SU-DHL-6 (cell line): ENCODE measurements at regions not wholly inside any gene's neighbourhood (a gene's known extent, or its start where the extent isn't known, plus 50 kb on each side); places are given as distances from the start of the nearest gene placed in this dataset.

Experiments used
- H2AFZ ChIP-seq: fragments of 200-600 bp; sonication (generic); 2 replicates; pipeline ENCODE4 v1.6.1; 2014; ENCODE audit warnings: low read depth, mild to moderate bottlenecking, moderate library complexity, mixed read lengths, antibody characterized with exemption, low read length; ENCODE audit not compliant: severe bottlenecking
- H3F3A ChIP-seq: fragments of 200-600 bp; shearing (Covaris generic); 2 replicates; pipeline ENCODE4 v1.6.0; 2016; ENCODE audit warnings: antibody characterized with exemption, mild to moderate bottlenecking; ENCODE audit not compliant: insufficient read depth
- H3K27ac ChIP-seq: fragments of 200-600 bp; sonication (generic); 2 replicates; pipeline ENCODE4 v1.5.1; 2016; ENCODE audit warnings: low read depth, mild to moderate bottlenecking, low read length, moderate library complexity, mixed read lengths
- H3K27me3 ChIP-seq: fragments of 200-600 bp; sonication (generic), shearing (Covaris generic); 2 replicates; pipeline ENCODE4 v1.6.0; 2014; ENCODE audit warnings: mild to moderate bottlenecking, low read length
- H3K36me3 ChIP-seq: fragments of 200-600 bp; sonication (generic); 2 replicates; pipeline ENCODE4 v1.6.1; 2014; ENCODE audit warnings: mild to moderate bottlenecking, low read length, mixed read lengths
- H3K4me2 ChIP-seq: fragments of 300-600, 200-600 bp; shearing (Covaris generic), sonication (generic); 2 replicates; pipeline ENCODE4 v1.6.0; 2014; ENCODE audit warnings: low read length, low read depth, mild to moderate bottlenecking; ENCODE audit not compliant: poor library complexity, severe bottlenecking
- H3K4me3 ChIP-seq: fragments of 200-600 bp; sonication (generic); 2 replicates; pipeline ENCODE4 v1.5.1; 2014; ENCODE audit warnings: antibody characterized with exemption, low read length, mild to moderate bottlenecking, mixed read lengths; ENCODE audit not compliant: insufficient read depth, poor library complexity, severe bottlenecking
- H3K79me2 ChIP-seq: fragments of 200-600 bp; sonication (generic); 2 replicates; pipeline ENCODE4 v1.6.1; 2014; ENCODE audit warnings: mild to moderate bottlenecking, low read length, moderate library complexity; ENCODE audit not compliant: insufficient read depth
- H3K9ac ChIP-seq: fragments of 200-600 bp; sonication (generic); 2 replicates; pipeline ENCODE4 v1.7.0; 2014; ENCODE audit warnings: mild to moderate bottlenecking, low read length
- H3K9me2 ChIP-seq: fragments of 200-600 bp; sonication (generic); replicated peaks from 2 replicates; pipeline ENCODE4 v1.6.1; 2014; ENCODE audit warnings: low read length; ENCODE audit not compliant: insufficient read depth
- H3K9me3 ChIP-seq: fragments of 200-600 bp; sonication (generic); 2 replicates; pipeline ENCODE4 v1.6.1; 2014; ENCODE audit warnings: low read length, mixed read lengths; ENCODE audit not compliant: insufficient read depth
- H4K20me1 ChIP-seq: fragments of 200-600 bp; sonication (generic); 2 replicates; pipeline ENCODE4 v1.6.1; 2014; ENCODE audit warnings: low read depth, mild to moderate bottlenecking, antibody characterized with exemption, low read length, moderate library complexity, mixed read lengths
- CTCF ChIP-seq: fragments of 200-600 bp; sonication (generic); IDR thresholded peaks from one replicate; pipeline ENCODE4 v1.5.1; 2017; ENCODE audit warnings: antibody characterized with exemption, mild to moderate bottlenecking, low read length, moderate library complexity; ENCODE audit not compliant: insufficient read depth, poor library complexity, severe bottlenecking
- EZH2phosphoT487 ChIP-seq: fragments of 200-600 bp; sonication (generic), shearing (Covaris generic); conservative IDR thresholded peaks from 2 replicates; pipeline ENCODE4 v1.6.1; 2018; ENCODE audit warnings: mild to moderate bottlenecking, antibody characterized with exemption, low read length, moderate library complexity, mixed read lengths

GRCh38 chr3:59280113-59280512 is 230.3 kb upstream of the CFAP20DC start:
- no peaks in the 10 kb centered on the region for H3F3A ChIP-seq
- no peak overlapping the region for H3K27ac ChIP-seq
- no peak overlapping the region for H3K4me3 ChIP-seq
- H3K9me2 ChIP-seq, result no peaks in the 10 kb centered on the region
- no peak overlapping the region for H2AFZ ChIP-seq
- no peak for TF ChIP-seq EZH2phosphoT487
- no peak for TF ChIP-seq CTCF
- H3K9me3 ChIP-seq, result no peaks in the 10 kb centered on the region
- no peaks in the 10 kb centered on the region for H3K79me2 ChIP-seq
- H3K27me3 ChIP-seq, result no peaks in the 10 kb centered on the region
- no peaks in the 10 kb centered on the region for H3K36me3 ChIP-seq
- no peak overlapping the region for H3K9ac ChIP-seq
- no peaks in the 10 kb centered on the region for H4K20me1 ChIP-seq
- H3K4me2 ChIP-seq, result no peak overlapping the region

- H3K4me2 ChIP-seq, result no peak overlapping the region
- H3K27ac ChIP-seq, result no peak overlapping the region
- no peaks in the 10 kb centered on the region for H4K20me1 ChIP-seq
- no peaks in the 10 kb centered on the region for H3K9me2 ChIP-seq
- no peaks in the 10 kb centered on the region for H3K27me3 ChIP-seq
- H3K79me2 ChIP-seq, result no peaks in the 10 kb centered on the region
- no peaks in the 10 kb centered on the region for H3K9me3 ChIP-seq
- no peak overlapping the region for H3K4me3 ChIP-seq
- H3K36me3 ChIP-seq, result no peaks in the 10 kb centered on the region
- no peak for TF ChIP-seq CTCF
- TF ChIP-seq EZH2phosphoT487, result no peak
- no peaks in the 10 kb centered on the region for H3F3A ChIP-seq
- H3K9ac ChIP-seq, result no peak overlapping the region
- H2AFZ ChIP-seq, result no peak overlapping the region
Observed at GRCh38 chr3:59277816-59278215, 228.0 kb upstream of the CFAP20DC start.

- no peaks in the 10 kb centered on the region for H3K9me2 ChIP-seq
- H3K79me2 ChIP-seq, result no peaks in the 10 kb centered on the region
- H3K27me3 ChIP-seq, result no peaks in the 10 kb centered on the region
- H3F3A ChIP-seq, result no peaks in the 10 kb centered on the region
- TF ChIP-seq CTCF (no peak), EZH2phosphoT487 (no peak)
- no peak overlapping the region for H3K4me2 ChIP-seq
- no peaks in the 10 kb centered on the region for H4K20me1 ChIP-seq
- H3K4me3 ChIP-seq, result no peak overlapping the region
- H3K9me3 ChIP-seq, result no peaks in the 10 kb centered on the region
- H3K27ac ChIP-seq, result no peak overlapping the region
- no peaks in the 10 kb centered on the region for H3K36me3 ChIP-seq
- H3K9ac ChIP-seq, result no peak overlapping the region
- H2AFZ ChIP-seq, result no peak overlapping the region
Observed at GRCh38 chr3:59277201-59277600, 227.4 kb upstream of the CFAP20DC start.

- Histone ChIP-seq H3K27me3 (no peaks in the 10 kb centered on the region), H3K9me2 (no peaks in the 10 kb centered on the region), H3K9ac (no peak overlapping the region), H3K9me3 (no peaks in the 10 kb centered on the region), H3K79me2 (no peaks in the 10 kb centered on the region), H4K20me1 (no peaks in the 10 kb centered on the region), H3K36me3 (no peaks in the 10 kb centered on the region), H3K4me3 (no peak overlapping the region), H3K27ac (no peak overlapping the region), H3K4me2 (no peak overlapping the region), H2AFZ (no peak overlapping the region), H3F3A (no peaks in the 10 kb centered on the region)
- no peak for TF ChIP-seq CTCF
- no peak for TF ChIP-seq EZH2phosphoT487
Observed at GRCh38 chr3:59273976-59274375, 224.2 kb upstream of the CFAP20DC start.
